ENCODE measurements at regions not wholly inside any gene's neighbourhood (a gene's known extent, or its start where the extent isn't known, plus 50 kb on each side); places are given as distances from the start of the nearest gene placed in this dataset.

DNA sequence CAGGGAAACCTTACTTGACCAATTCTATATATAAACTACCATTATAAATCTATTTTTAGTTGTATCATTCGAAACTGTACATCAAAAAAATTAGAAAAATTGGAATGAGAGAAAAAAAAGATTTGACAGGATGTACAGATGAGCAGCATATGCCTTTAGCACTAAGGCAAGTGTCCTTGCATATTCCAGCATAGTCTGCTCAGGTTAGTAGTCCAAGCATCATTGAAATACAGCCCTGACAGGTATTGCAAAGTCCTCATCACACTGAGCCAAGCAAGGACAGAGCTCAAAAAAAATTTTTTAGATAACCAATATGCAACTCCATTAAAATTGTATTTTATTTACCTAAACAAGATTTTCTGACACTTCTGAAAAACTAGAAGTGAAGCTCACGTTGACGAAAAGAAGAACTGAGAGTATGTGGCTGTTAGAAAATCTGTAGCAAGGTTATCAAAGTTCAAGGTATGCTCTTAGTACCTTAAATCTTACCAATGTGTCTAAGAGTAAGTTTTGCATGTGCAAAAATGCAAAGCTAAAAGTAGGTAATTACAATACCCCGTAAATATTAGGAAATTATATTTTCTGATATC is 465.6 kb upstream of the ADGRL4 start:
- TF ChIP-seq, protein P1, sequence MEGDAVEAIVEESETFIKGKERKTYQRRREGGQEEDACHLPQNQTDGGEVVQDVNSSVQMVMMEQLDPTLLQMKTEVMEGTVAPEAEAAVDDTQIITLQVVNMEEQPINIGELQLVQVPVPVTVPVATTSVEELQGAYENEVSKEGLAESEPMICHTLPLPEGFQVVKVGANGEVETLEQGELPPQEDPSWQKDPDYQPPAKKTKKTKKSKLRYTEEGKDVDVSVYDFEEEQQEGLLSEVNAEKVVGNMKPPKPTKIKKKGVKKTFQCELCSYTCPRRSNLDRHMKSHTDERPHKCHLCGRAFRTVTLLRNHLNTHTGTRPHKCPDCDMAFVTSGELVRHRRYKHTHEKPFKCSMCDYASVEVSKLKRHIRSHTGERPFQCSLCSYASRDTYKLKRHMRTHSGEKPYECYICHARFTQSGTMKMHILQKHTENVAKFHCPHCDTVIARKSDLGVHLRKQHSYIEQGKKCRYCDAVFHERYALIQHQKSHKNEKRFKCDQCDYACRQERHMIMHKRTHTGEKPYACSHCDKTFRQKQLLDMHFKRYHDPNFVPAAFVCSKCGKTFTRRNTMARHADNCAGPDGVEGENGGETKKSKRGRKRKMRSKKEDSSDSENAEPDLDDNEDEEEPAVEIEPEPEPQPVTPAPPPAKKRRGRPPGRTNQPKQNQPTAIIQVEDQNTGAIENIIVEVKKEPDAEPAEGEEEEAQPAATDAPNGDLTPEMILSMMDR (IDR thresholded peaks at IDR 0.05; ENCODE audit: low read depth, low read length, missing control alignments) = no peak
- DNase-seq (ENCODE audit: extremely low read depth, low read depth) = no peak
- H3K4me3 ChIP-seq (replicated peaks; ENCODE audit: low read depth, low read length) = no peak overlapping the region

DNA sequence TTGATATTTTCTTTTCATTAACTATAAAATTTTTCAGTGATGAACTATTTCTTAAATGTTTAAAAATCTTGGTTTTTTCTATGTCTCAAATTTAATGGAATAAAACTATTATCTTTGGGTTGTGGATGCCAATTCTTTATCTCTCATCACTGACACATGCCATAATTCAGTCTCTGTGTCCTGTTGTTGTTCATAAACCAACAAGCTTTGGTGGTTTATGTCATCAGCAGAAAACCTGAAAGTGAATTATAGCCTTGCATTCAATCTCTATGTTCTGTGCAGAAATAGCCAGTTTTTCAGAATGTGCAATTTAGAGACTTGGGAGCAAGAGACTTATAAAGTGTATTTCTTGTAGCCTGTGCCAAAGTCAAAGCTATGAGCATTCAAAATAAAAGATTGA is 462.6 kb upstream of the ADGRL4 start:
- TF ChIP-seq, protein P1 (IDR thresholded peaks at IDR 0.05; ENCODE audit: low read depth, low read length, missing control alignments) = no peak
- no peak overlapping the region for H3K4me3 ChIP-seq (replicated peaks; ENCODE audit: low read depth, low read length)
- no peak for DNase-seq (ENCODE audit: extremely low read depth, low read depth)

DNA sequence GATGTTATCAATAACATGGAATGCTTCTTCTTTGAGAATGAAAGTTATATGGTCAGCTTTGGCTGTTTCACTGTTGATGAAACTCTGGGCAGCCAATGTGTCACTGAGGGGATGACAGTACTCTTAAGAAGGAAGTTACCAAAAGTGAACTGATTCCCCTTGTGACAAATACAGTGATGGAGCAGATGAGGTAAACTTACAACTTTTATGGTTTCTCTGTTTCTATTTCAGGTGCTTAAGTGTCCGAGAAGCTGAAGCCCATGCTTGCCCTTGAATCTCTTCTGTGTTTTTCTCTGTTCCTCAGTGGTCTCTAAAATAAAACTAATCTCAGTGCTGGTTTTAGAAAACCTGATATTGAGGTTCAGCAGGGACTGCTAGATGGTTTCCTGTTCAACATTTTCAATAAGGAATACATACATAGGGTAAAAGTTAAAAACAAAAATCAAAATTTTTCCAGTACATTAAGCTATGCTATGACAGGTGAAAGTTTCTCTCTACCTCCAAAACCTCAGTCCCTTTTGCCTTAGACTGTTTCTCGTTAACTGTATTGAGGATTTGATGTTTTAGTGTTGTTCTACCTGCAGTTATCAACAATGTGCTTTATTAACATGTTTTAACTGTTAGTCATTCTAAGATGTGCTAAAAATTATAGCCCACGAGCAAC is 454.4 kb upstream of the ADGRL4 start:
- no peak overlapping the region for H3K4me3 ChIP-seq (replicated peaks; ENCODE audit: low read depth, low read length)
- no peak for DNase-seq (ENCODE audit: extremely low read depth, low read depth)
- TF ChIP-seq, protein P1 (IDR thresholded peaks at IDR 0.05; ENCODE audit: low read depth, low read length, missing control alignments) = no peak

DNA sequence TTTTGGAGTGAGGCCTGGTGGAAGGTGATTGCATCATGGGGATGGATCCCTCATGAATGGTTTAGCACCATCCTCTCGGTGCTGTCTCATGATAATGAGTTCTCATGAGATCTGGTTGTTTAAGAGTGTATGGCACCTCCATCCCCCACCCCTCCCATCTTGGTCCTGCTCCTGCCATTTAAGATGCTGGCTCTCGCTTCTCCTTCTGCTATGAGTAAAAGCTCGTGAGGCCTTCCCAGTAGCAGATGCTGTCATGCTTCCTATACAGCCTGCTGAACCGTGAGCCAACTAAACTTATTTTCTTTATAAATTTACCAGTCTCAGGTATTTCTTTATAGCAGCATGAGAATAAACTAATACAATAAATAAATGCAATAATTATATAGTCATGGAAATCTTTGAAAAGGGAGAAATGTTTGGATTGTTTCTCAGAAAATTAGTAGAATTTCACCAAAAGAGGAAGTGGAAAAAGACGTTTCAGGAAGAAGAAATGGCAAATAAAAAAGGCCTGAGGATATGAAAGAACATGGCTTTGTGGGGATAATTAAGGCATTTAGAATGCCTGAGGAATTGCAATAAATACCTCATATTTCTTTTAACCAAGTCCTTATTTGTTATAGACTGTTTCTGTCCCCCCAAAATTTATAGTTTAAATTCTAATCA is 451.2 kb upstream of the ADGRL4 start:
- H3K4me3 ChIP-seq (replicated peaks; ENCODE audit: low read depth, low read length) = no peak overlapping the region
- TF ChIP-seq, protein P1 (IDR thresholded peaks at IDR 0.05; ENCODE audit: low read depth, low read length, missing control alignments) = no peak
- DNase-seq (ENCODE audit: extremely low read depth, low read depth) = no peak

DNA sequence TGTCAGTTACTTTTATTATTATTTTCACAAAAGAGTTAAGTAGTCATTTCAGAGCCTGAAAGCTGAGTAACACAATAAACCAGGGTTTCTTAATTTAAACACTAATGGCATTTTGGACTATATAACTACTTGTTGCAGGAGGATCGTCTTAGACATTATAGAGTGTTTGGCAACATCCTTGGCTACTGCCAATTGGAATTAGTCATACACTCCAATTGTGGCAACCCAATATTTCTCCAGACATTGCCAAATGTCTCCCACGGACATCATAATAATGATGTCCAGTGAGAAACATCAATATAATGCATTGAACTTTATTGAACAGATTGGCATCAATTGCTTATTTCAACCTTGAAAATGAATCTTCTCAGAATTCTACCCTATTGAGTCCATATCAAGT is 441.9 kb upstream of the ADGRL4 start:
- TF ChIP-seq, protein P1 (IDR thresholded peaks at IDR 0.05; ENCODE audit: low read depth, low read length, missing control alignments) = no peak
- no peak overlapping the region for H3K4me3 ChIP-seq (replicated peaks; ENCODE audit: low read depth, low read length)
- no peak for DNase-seq (ENCODE audit: extremely low read depth, low read depth)

DNA sequence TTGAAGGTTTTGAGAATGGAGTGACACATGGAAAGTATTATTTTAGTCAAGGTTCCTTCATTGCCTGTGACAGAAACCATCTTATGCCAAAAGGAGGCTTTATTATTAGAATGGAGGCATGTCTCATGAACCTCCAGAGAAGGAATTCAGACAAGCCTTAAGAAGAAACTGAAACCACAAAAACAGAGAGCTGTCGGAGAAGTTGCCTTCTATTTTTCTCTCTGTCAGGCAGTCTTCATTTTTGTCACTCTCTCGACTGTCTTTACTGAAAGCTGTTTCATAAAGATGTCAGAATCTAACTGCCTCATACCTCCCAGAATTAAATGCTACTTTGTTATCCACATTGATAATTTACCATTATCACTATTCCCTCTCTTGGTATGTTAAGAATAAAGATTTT is 434.7 kb upstream of the ADGRL4 start:
- DNase-seq (ENCODE audit: extremely low read depth, low read depth) = no peak
- H3K4me3 ChIP-seq (replicated peaks; ENCODE audit: low read depth, low read length) = no peak overlapping the region
- TF ChIP-seq, protein P1 (IDR thresholded peaks at IDR 0.05; ENCODE audit: low read depth, low read length, missing control alignments) = no peak
